Adipocyte (in vitro differentiated cells): ENCODE measurements at regions not wholly inside any gene's neighbourhood (a gene's known extent, or its start where the extent isn't known, plus 50 kb on each side); places are given as distances from the start of the nearest gene placed in this dataset.
A peak's percentile ranks its signal among the peaks of the same experiment; 100 is the strongest.

ENCODE experiments used
- DNase-seq: peaks from one replicate; pipeline ENCODE4 v3.0.0-alpha.2; 2015; ENCODE audit warnings: low read depth
- H3K27me3 ChIP-seq: replicated peaks from 2 replicates; pipeline ENCODE4 v1.7.0; 2013; ENCODE audit warnings: mild to moderate bottlenecking, low read length, moderate library complexity; ENCODE audit not compliant: control insufficient read depth, insufficient read depth
- H3K36me3 ChIP-seq: 2 replicates; pipeline ENCODE4 v1.7.0; 2013; ENCODE audit warnings: low read length, mild to moderate bottlenecking, moderate library complexity; ENCODE audit not compliant: control insufficient read depth, insufficient read depth, severe bottlenecking
- H3K4me1 ChIP-seq: 2 replicates; pipeline ENCODE4 v1.7.0; 2013; ENCODE audit warnings: mild to moderate bottlenecking, low read length, moderate library complexity; ENCODE audit not compliant: control insufficient read depth, insufficient read depth
- H3K4me3 ChIP-seq: 2 replicates; pipeline ENCODE4 v1.7.0; 2013; ENCODE audit warnings: mild to moderate bottlenecking, low read length, moderate library complexity
- H3K9ac ChIP-seq: 2 replicates; pipeline ENCODE4 v1.7.0; 2013; ENCODE audit warnings: mild to moderate bottlenecking, low read length, moderate library complexity
- H3K9me3 ChIP-seq: 2 replicates; pipeline ENCODE4 v1.7.0; 2013; ENCODE audit warnings: mild to moderate bottlenecking, low read length, moderate library complexity; ENCODE audit not compliant: control insufficient read depth

GRCh38 chr12:124501827-124502226 is 65.6 kb downstream of the NCOR2 start:
- Histone ChIP-seq H3K9ac (no peak overlapping the region), H3K4me3 (no peak overlapping the region), H3K9me3 (no peaks in the 10 kb centered on the region), H3K36me3 (no peaks in the 10 kb centered on the region), H3K4me1 (peaks cover 39% of the 10 kb centered on the region), H3K27me3 (no peaks in the 10 kb centered on the region)
- DNase-seq = no peak

- Histone ChIP-seq H3K27me3 (no peaks in the 10 kb centered on the region), H3K4me3 (no peak overlapping the region), H3K9ac (no peak overlapping the region), H3K9me3 (no peaks in the 10 kb centered on the region), H3K4me1 (peaks cover 35% of the 10 kb centered on the region), H3K36me3 (no peaks in the 10 kb centered on the region)
- DNase-seq = no peak
These were observed 66.3 kb downstream of the NCOR2 start for GRCh38 chr12:124501112-124501561.

GRCh38 chr12:124499898-124500244 is 67.5 kb downstream of the NCOR2 start:
- Histone ChIP-seq H3K27me3 (no peaks in the 10 kb centered on the region), H3K4me3 (no peak overlapping the region), H3K9me3 (no peaks in the 10 kb centered on the region), H3K36me3 (no peaks in the 10 kb centered on the region), H3K4me1 (peaks cover 33% of the 10 kb centered on the region), H3K9ac (no peak overlapping the region)
- no peak for DNase-seq

- no peak overlapping the region for H3K4me3 ChIP-seq
- no peak for DNase-seq
- peak overlapping the region; percentile 68 for H3K9ac ChIP-seq
- H3K27me3 ChIP-seq = no peaks in the 10 kb centered on the region
- no peaks in the 10 kb centered on the region for H3K9me3 ChIP-seq
- H3K36me3 ChIP-seq = peaks cover 6% of the 10 kb centered on the region
- H3K4me1 ChIP-seq = peaks cover 33% of the 10 kb centered on the region
These were observed 68.1 kb downstream of the NCOR2 start for GRCh38 chr12:124499190-124499753.

GRCh38 chr12:124498275-124499189 is 68.9 kb downstream of the NCOR2 start:
- DNase-seq = peak; percentile 49

GRCh38 chr12:124497658-124498057 is 69.8 kb downstream of the NCOR2 start:
- Histone ChIP-seq H3K9me3 (no peaks in the 10 kb centered on the region), H3K27me3 (no peaks in the 10 kb centered on the region), H3K36me3 (peaks cover 8% of the 10 kb centered on the region), H3K9ac (peak overlapping the region; percentile 61), H3K4me3 (no peak overlapping the region), H3K4me1 (peaks cover 33% of the 10 kb centered on the region)
- DNase-seq = peak; percentile 75

More at GRCh38 chr12:124498275-124499189, 68.9 kb downstream of the NCOR2 start:
- Histone ChIP-seq H3K9ac (peak overlapping the region; percentile 68), H3K27me3 (no peaks in the 10 kb centered on the region), H3K36me3 (peaks cover 8% of the 10 kb centered on the region), H3K9me3 (no peaks in the 10 kb centered on the region), H3K4me1 (peaks cover 33% of the 10 kb centered on the region), H3K4me3 (no peak overlapping the region)

GRCh38 chr12:124497039-124497438 is 70.4 kb downstream of the NCOR2 start:
- H3K4me1 ChIP-seq = peaks cover 33% of the 10 kb centered on the region
- no peaks in the 10 kb centered on the region for H3K9me3 ChIP-seq
- no peak overlapping the region for H3K4me3 ChIP-seq
- peak; percentile 30 for DNase-seq
- peak overlapping the region; percentile 24 for H3K9ac ChIP-seq
- no peaks in the 10 kb centered on the region for H3K27me3 ChIP-seq
- H3K36me3 ChIP-seq = peaks cover 8% of the 10 kb centered on the region

- Histone ChIP-seq H3K4me3 (no peak overlapping the region), H3K36me3 (peaks cover 8% of the 10 kb centered on the region), H3K9me3 (no peaks in the 10 kb centered on the region), H3K9ac (no peak overlapping the region), H3K27me3 (no peaks in the 10 kb centered on the region), H3K4me1 (peaks cover 33% of the 10 kb centered on the region)
- no peak for DNase-seq
These were observed 70.8 kb downstream of the NCOR2 start for GRCh38 chr12:124496584-124496983.

GRCh38 chr12:124495194-124495983 is 72.0 kb downstream of the NCOR2 start:
- DNase-seq = no peak
- Histone ChIP-seq H3K36me3 (peaks cover 8% of the 10 kb centered on the region), H3K27me3 (no peaks in the 10 kb centered on the region), H3K4me1 (peaks cover 42% of the 10 kb centered on the region), H3K4me3 (no peak overlapping the region), H3K9ac (no peak overlapping the region), H3K9me3 (no peaks in the 10 kb centered on the region)

- DNase-seq = no peak
- Histone ChIP-seq H3K9ac (no peak overlapping the region), H3K4me1 (peaks cover 38% of the 10 kb centered on the region), H3K36me3 (peaks cover 8% of the 10 kb centered on the region), H3K4me3 (no peak overlapping the region), H3K27me3 (no peaks in the 10 kb centered on the region), H3K9me3 (no peaks in the 10 kb centered on the region)
These were observed 72.7 kb downstream of the NCOR2 start for GRCh38 chr12:124494751-124495129.
